Suprapubic skin (tissue), 4 donors: ENCODE measurements at regions not wholly inside any gene's neighbourhood (a gene's known extent, or its start where the extent isn't known, plus 50 kb on each side); places are given as distances from the start of the nearest gene placed in this dataset.

Experiments
- DNase-seq, 2 donors: peaks; one replicate each; pipeline ENCODE4 v3.0.0-alpha.2; 2019; ENCODE audit warnings: low spot score in 2 of 2
- H3K27ac ChIP-seq: fragments of 200-600 bp; sonication (generic); one replicate; pipeline ENCODE4 v1.5.1; 2019
- H3K27me3 ChIP-seq: fragments of 200-600 bp; sonication (generic); one replicate; pipeline ENCODE4 v1.5.1; 2019
- H3K36me3 ChIP-seq: fragments of 200-600 bp; sonication (generic); one replicate; pipeline ENCODE4 v1.5.1; 2019
- H3K4me1 ChIP-seq: fragments of 200-600 bp; sonication (generic); one replicate; pipeline ENCODE4 v1.5.1; 2019
- H3K4me3 ChIP-seq: fragments of 200-600 bp; sonication (generic); one replicate; pipeline ENCODE4 v1.5.1; 2019; ENCODE audit warnings: mild to moderate bottlenecking
- H3K9me3 ChIP-seq: fragments of 200-600 bp; sonication (generic); one replicate; pipeline ENCODE4 v1.5.1; 2019
- CTCF ChIP-seq, 2 donors: fragments of 200-600 bp in 1 of 2; fragments of 450-650 bp in 1 of 2; sonication (generic) in 1 of 2; IDR thresholded peaks; one replicate each; pipeline ENCODE4 v1.5.1; 2016 to 2019; ENCODE audit warnings: antibody characterized with exemption in 2 of 2, mild to moderate bottlenecking in 1 of 2, moderate library complexity in 1 of 2
- EP300 ChIP-seq: sonication (generic); formaldehyde crosslinking; IDR thresholded peaks from one replicate; pipeline ENCODE4 v1.6.1; 2017; ENCODE audit warnings: antibody characterized with exemption
- POLR2A ChIP-seq, 2 donors: fragments of 450-650 bp; IDR thresholded peaks; one replicate each; pipeline ENCODE4 v1.6.1; 2017; ENCODE audit warnings: antibody characterized with exemption in 2 of 2, mild to moderate bottlenecking in 2 of 2, moderate library complexity in 2 of 2
- POLR2AphosphoS5 ChIP-seq, 3 donors: sonication (generic); formaldehyde crosslinking; IDR thresholded peaks; one replicate each; pipeline ENCODE4 v1.6.1; 2017; ENCODE audit warnings: antibody characterized with exemption in 3 of 3
- WGBS: methylation state at CpG from one replicate; pipeline ENCODE4 v1.1.5; 2018; 5-methylcytosine and 5-hydroxymethylcytosine counted together

DNA sequence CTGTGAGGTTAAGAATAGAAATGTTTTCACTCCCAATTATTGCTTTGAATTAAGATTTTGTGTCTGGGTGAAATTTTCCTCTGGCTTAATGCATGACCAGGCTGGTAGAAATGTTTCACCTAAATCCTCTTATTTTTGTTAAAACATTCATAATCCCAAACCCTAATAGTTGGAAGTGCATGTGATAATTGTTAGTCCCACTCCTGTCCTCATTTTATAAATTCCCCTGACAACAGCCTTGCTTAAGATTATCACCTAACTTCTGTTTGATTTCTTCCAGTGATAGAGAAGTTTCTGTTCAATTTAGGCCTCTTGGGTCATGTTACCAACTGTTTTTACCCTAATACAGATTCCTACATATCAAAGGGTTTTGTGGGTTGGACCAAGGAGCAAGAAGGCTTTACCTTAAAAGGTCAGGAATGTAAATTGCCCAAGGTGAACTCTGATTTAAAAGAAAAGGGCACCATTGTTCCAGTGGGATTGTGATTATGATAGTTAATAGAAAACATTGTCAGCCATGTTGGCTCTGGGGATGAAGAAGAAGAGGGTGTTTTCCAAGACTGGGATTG is 158.7 kb upstream of the CENPW start:
- Histone ChIP-seq H3K27ac (no peak overlapping the region), H3K4me3 (no peak overlapping the region), H3K27me3 (no peaks in the 10 kb centered on the region), H3K4me1 (no peaks in the 10 kb centered on the region), H3K36me3 (no peaks in the 10 kb centered on the region), H3K9me3 (no peaks in the 10 kb centered on the region)
- no peak for DNase-seq
- no peak for TF ChIP-seq POLR2A (IDR thresholded peaks at IDR 0.05)
- no peak for TF ChIP-seq POLR2AphosphoS5 (IDR thresholded peaks at IDR 0.05)
- TF ChIP-seq CTCF (IDR thresholded peaks at IDR 0.05), result no peak
- no peak for TF ChIP-seq EP300

DNA sequence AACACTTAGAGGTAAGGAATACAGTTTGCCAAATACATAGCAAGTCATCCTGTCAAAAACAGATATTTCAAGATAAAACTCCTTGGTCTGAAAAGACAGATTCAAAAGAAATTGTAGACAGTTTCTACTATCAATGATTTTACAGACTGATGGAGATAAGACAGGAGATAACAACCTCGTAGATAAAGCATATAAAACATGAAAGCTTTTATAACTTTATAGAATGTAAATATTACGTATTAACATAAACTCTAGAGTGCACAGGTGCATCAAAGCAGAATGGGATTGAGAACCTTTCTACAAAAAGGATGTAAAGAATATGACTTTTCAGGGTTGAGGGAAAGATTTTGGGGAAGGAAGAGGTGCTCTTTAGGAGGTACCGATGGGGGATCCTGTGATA is 158.0 kb upstream of the CENPW start:
- Histone ChIP-seq H3K9me3 (no peaks in the 10 kb centered on the region), H3K27me3 (no peaks in the 10 kb centered on the region), H3K4me3 (no peak overlapping the region), H3K36me3 (no peaks in the 10 kb centered on the region), H3K4me1 (no peaks in the 10 kb centered on the region), H3K27ac (no peak overlapping the region)
- TF ChIP-seq EP300, result no peak
- TF ChIP-seq POLR2A (IDR thresholded peaks at IDR 0.05), result no peak
- TF ChIP-seq POLR2AphosphoS5 (IDR thresholded peaks at IDR 0.05), result no peak
- no peak for TF ChIP-seq CTCF (IDR thresholded peaks at IDR 0.05)
- no peak for DNase-seq
- 96% methylated on average over 3 of the region's 3 CpGs for WGBS

- no peak for DNase-seq
- Histone ChIP-seq H3K4me3 (no peak overlapping the region), H3K36me3 (no peaks in the 10 kb centered on the region), H3K27me3 (no peaks in the 10 kb centered on the region), H3K4me1 (no peaks in the 10 kb centered on the region), H3K27ac (no peak overlapping the region), H3K9me3 (no peaks in the 10 kb centered on the region)
- 79% methylated on average over 2 of the region's 2 CpGs for WGBS
- TF ChIP-seq POLR2AphosphoS5 (IDR thresholded peaks at IDR 0.05) (no peak), POLR2A (IDR thresholded peaks at IDR 0.05) (no peak), CTCF (IDR thresholded peaks at IDR 0.05) (no peak), EP300 (no peak)
These were observed 157.1 kb upstream of the CENPW start for GRCh38 chr6:126182650-126183311.

DNA sequence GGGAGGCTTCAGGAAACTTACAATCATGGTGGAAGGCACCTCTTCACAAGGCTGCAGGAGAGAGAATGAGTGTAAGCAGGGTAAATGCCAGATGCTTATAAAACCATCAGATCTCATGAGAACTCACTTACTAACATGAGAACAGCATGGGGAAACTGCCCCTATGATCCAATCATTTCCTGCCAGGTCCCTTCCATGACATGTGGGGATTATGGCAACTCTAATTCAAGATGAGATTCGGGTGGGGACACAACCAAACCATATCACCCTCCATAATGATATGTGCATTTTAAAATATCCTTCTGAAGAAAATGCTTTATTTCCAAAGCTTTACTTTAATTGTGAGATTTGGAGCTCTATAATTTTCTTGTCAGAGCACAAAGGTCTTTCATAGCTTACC is 154.1 kb upstream of the CENPW start:
- no peak overlapping the region for H3K4me3 ChIP-seq
- 93% methylated on average over 1 of the region's 1 CpG for WGBS
- TF ChIP-seq POLR2A (IDR thresholded peaks at IDR 0.05), result no peak
- TF ChIP-seq EP300, result no peak
- TF ChIP-seq POLR2AphosphoS5 (IDR thresholded peaks at IDR 0.05), result no peak
- no peak for TF ChIP-seq CTCF (IDR thresholded peaks at IDR 0.05)
- DNase-seq, result no peak
- H3K27me3 ChIP-seq, result no peaks in the 10 kb centered on the region
- no peak overlapping the region for H3K27ac ChIP-seq
- no peaks in the 10 kb centered on the region for H3K36me3 ChIP-seq
- no peaks in the 10 kb centered on the region for H3K4me1 ChIP-seq
- H3K9me3 ChIP-seq, result no peaks in the 10 kb centered on the region

- Histone ChIP-seq H3K9me3 (no peaks in the 10 kb centered on the region), H3K4me3 (no peak overlapping the region)
- 51% methylated on average over 1 of the region's 1 CpG for WGBS
These were observed 151.5 kb upstream of the CENPW start for GRCh38 chr6:126188279-126188909.

More at GRCh38 chr6:126188279-126188909, 151.5 kb upstream of the CENPW start:
- DNase-seq, result no peak
- H3K27me3 ChIP-seq, result no peaks in the 10 kb centered on the region
- no peaks in the 10 kb centered on the region for H3K4me1 ChIP-seq
- TF ChIP-seq CTCF (IDR thresholded peaks at IDR 0.05), result no peak
- no peak for TF ChIP-seq POLR2A (IDR thresholded peaks at IDR 0.05)
- TF ChIP-seq EP300, result no peak
- no peak for TF ChIP-seq POLR2AphosphoS5 (IDR thresholded peaks at IDR 0.05)
- no peak overlapping the region for H3K27ac ChIP-seq
- no peaks in the 10 kb centered on the region for H3K36me3 ChIP-seq
